Activated T-cell treated with anti-CD3 and anti-CD28 coated beads, Interleukin-2, amount 50 U/mL, for 72 hours (primary cell): ENCODE measurements at regions not wholly inside any gene's neighbourhood (a gene's known extent, or its start where the extent isn't known, plus 50 kb on each side); places are given as distances from the start of the nearest gene placed in this dataset.
"Not testable (repeated sequence)": the region's sequence is repeated elsewhere in the genome, so short reads cannot be mapped to it uniquely, and the experiment has no call there.

ENCODE experiments used
- ATAC-seq, 2 donors: fragments of 150-1000 bp; cut with Tn5 transposase; replicated peaks in 1 of 2; 2 replicates each; pipeline ENCODE4 v1.10.0; 2021; ENCODE audit warnings: moderate library complexity in 2 of 2, mild to moderate bottlenecking in 1 of 2
- DNase-seq, 2 donors: peaks; one replicate each; pipeline ENCODE4 v3.0.0; 2021 to 2022; ENCODE audit warnings: mixed read lengths in 1 of 2
- H3K27ac Mint-ChIP-seq: one replicate; pipeline ENCODE4 v1.8.0; 2022; ENCODE audit warnings: mild to moderate bottlenecking, moderate library complexity, mixed read lengths
- H3K27me3 Mint-ChIP-seq: one replicate; pipeline ENCODE4 v1.8.0; 2022; ENCODE audit warnings: low read depth, mixed read lengths
- H3K36me3 Mint-ChIP-seq, 2 donors: one replicate each; pipeline ENCODE4 v1.8.0; 2022; ENCODE audit warnings: mixed read lengths in 2 of 2, mild to moderate bottlenecking in 1 of 2; ENCODE audit not compliant: insufficient read depth in 2 of 2
- H3K4me1 Mint-ChIP-seq: one replicate; pipeline ENCODE4 v1.8.0; 2022; ENCODE audit warnings: low read depth, mixed read lengths
- H3K4me3 Mint-ChIP-seq, 2 donors: one replicate each; pipeline ENCODE4 v1.8.0; 2022; ENCODE audit warnings: mild to moderate bottlenecking in 2 of 2, mixed read lengths in 2 of 2, moderate library complexity in 2 of 2
- H3K9me3 Mint-ChIP-seq, 2 donors: one replicate each; pipeline ENCODE4 v1.8.0; 2022; ENCODE audit warnings: mixed read lengths in 2 of 2

DNA sequence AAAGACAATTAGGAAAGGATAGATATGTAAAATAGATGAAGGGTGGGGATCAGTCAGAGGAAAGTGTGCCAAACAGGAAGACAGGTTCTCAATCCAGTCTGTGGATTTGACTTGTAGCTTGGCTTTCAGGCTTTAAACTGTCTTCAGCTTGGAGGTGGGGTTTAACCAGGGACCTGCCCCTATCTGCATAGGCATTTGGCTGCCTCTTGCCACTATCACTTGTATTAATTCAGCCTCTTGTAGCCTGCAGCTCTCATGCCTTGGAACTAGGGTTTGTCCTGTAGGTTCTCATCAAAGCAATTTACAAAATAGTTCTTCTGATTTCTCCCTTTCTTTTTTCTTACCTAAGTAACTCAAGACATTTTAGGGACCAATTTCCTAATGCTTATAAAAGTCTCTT lies 88.8 kb upstream of the PAXBP1 start:
- no peak for ATAC-seq
- Mint-ChIP-seq H3K4me3 (no peak overlapping the region), H3K36me3 (peaks cover 0 to 3% of the 10 kb centered on the region in 2 donors), H3K4me1 (no peaks in the 10 kb centered on the region), H3K9me3 (no peaks in the 10 kb centered on the region), H3K27me3 (peaks cover 4% of the 10 kb centered on the region), H3K27ac (no peak overlapping the region)
- no peak for DNase-seq

DNA sequence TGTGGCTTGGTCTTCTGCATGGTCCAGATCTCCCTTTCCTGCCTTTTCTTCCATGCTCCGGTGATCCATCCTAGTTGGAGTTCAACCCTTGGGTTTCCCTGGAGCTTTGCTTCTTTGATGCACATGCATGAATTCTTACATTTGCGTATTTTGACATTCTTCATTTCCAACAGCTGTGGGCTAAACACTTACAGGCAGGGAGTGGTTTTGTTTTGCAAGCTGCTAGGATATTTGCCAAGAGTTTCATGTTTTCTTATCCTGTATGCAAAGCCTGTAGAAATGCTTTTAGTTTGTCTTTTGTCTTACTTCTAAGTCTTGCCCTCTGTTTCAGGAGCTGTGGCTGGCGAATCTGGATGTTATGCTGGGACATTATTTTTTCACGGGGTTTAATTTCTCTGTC lies 90.3 kb upstream of the PAXBP1 start:
- ATAC-seq (no peak), DNase-seq (no peak)
- no peaks in the 10 kb centered on the region for H3K9me3 Mint-ChIP-seq
- H3K4me3 Mint-ChIP-seq: no peak overlapping the region
- peaks cover 0 to under 1% of the 10 kb centered on the region in 2 donors for H3K36me3 Mint-ChIP-seq
- no peaks in the 10 kb centered on the region for H3K4me1 Mint-ChIP-seq
- peaks cover 4% of the 10 kb centered on the region for H3K27me3 Mint-ChIP-seq
- no peak overlapping the region for H3K27ac Mint-ChIP-seq

DNA sequence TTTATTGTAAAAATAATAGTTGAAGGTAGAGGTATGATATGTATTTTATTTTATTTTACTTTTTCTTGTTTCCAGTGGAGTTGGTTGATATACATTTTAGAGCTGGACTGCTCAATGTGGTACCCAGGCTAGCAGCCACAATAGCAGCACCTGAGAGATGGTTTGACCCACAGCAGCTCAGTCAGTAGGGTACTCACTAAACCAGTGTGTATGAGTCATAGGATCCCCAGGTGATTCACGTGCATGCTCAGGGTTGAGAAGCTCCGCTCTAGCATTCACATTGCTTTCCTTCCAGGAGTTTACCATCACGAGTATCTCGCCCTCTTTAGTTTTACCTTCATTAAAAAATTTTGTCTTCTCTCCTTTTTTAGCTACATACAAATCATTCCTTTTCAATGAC lies 96.0 kb upstream of the PAXBP1 start:
- Mint-ChIP-seq H3K27ac (no peak overlapping the region), H3K36me3 (no peaks in the 10 kb centered on the region), H3K27me3 (no peaks in the 10 kb centered on the region), H3K4me3 (no peak overlapping the region), H3K4me1 (no peaks in the 10 kb centered on the region), H3K9me3 (no peaks in the 10 kb centered on the region)
- ATAC-seq (no peak), DNase-seq (no peak)

DNA sequence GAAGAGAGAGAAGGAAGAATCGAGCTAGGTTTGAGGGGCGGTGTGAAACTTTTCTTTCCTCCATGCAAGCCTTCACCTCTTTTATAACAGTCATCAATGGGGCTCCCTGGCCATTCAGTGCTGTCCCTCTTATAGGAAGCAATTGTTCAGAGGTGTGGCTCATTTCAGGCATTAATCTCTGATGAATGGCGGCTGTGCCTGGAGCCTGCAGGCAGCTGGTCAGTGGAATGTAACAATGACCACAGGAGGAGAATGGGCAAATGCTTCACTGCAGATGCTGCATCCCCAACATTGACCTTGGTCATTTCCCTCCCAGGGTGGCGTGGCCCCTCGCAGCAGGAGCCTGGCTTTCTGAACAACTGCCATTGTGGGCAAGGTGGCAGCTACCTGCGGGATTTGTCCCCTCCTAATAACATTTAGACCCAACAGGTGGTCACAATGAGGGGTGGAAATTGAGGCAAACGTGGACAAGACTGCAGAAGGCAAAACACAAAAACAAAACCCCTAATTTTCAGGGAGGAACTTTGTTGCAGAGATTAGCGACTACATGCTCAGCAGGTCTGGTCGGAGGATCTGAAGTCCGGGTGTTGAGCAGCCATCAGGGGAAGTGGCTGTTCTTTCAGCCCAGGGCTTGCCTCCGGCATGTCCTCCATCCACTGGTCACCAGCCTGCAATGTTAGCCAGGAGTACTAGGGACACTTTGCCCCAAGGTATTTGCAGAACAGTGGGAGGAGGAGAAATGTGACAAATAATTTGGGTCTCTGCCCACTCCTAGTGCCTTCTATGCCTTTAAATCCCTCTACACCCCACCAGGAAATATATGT lies 97.3 kb upstream of the PAXBP1 start:
- Mint-ChIP-seq H3K36me3 (no peaks in the 10 kb centered on the region), H3K27me3 (no peaks in the 10 kb centered on the region), H3K9me3 (no peaks in the 10 kb centered on the region), H3K4me1 (no peaks in the 10 kb centered on the region), H3K4me3 (no peak overlapping the region), H3K27ac (no peak overlapping the region)
- DNase-seq (no peak), ATAC-seq (no peak)

DNA sequence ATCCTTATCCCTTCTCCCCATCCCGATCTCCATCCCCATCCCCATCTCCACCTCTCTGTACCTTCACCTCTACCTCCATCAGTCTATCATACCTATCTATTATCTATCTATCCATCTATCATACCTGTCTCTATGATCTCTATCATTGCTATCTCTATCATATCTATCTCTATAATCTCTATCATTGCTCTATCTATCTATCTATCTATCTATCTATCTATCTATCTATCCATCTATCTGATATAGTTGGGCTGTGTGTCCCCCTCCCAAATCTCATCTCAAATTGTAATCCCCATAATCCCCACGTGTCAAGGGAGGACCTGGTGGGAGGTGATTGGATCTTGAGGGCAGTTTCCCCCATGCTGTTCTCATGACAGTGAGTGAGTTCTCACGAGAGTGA lies 97.9 kb upstream of the PAXBP1 start:
- Mint-ChIP-seq H3K27ac (no peak overlapping the region), H3K4me3 (no peak overlapping the region), H3K27me3 (no peaks in the 10 kb centered on the region), H3K4me1 (no peaks in the 10 kb centered on the region), H3K36me3 (no peaks in the 10 kb centered on the region), H3K9me3 (no peaks in the 10 kb centered on the region)
- DNase-seq (no peak), ATAC-seq (no peak)

DNA sequence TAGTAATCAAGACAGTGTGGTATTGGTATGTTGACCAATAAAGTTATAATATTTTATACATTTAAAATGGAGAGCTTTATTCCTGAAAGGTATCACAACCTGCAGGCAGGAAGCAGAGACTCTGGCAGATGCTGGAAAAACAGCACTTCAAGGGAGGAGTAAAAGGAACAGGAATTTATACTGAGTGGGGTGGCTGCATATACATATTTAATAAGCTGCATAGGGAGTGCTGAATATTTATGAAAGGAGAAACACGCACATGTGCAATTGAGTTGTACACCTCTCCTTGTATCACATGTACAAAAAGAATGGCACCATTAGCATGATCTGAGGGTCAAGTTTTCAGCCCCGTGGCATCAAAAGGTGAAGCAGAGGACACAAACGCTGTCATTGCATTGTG lies 104.9 kb upstream of the PAXBP1 start:
- no peaks in the 10 kb centered on the region for H3K9me3 Mint-ChIP-seq
- H3K4me3 Mint-ChIP-seq: no peak overlapping the region
- H3K27ac Mint-ChIP-seq: no peak overlapping the region
- DNase-seq (no peak), ATAC-seq (no peak)
- H3K36me3 Mint-ChIP-seq: no peaks in the 10 kb centered on the region
- H3K4me1 Mint-ChIP-seq: no peaks in the 10 kb centered on the region
- H3K27me3 Mint-ChIP-seq: no peaks in the 10 kb centered on the region

DNA sequence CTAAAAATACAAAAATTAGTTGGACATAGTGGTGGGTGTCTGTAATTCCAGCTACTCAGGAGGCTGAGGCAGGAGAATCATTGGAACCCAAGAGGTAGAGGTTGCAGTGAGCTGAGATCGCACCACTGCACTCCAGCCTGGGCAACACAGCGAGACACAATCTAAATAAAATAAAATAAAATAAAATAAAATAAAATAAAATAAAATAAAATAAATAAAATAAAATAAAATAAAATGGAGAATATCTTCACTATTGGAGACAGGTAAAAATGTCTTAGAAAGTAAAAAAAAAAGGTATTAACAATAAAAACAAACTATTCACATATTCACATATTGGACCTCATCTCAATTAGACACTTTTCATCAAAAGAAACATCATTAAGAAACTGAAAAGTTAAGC lies 106.3 kb upstream of the PAXBP1 start:
- not testable (repeated sequence) for H3K27me3 Mint-ChIP-seq, DNase-seq, H3K27ac Mint-ChIP-seq, H3K4me3 Mint-ChIP-seq, H3K9me3 Mint-ChIP-seq, H3K4me1 Mint-ChIP-seq, ATAC-seq, H3K36me3 Mint-ChIP-seq

DNA sequence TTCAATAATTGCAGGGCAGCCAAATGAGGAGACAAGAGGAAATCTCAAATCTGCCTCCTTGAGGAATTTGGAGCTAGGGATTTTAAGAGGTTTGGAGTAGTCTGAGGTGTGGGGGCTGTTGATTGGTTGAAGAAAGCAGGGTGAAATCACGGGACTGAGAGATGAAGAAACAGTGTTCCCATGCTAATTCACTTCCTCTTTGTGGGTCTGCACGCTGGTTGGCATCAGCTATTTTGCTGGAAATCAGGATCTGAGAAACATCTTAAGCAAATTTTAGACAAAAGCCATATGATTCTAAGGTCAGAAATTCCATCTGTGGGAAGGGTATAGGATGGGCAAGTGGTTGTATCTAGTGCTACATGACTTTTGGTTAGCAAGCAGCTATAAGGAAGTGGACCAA lies 107.1 kb upstream of the PAXBP1 start:
- Mint-ChIP-seq H3K36me3 (no peaks in the 10 kb centered on the region), H3K9me3 (no peaks in the 10 kb centered on the region)

DNA sequence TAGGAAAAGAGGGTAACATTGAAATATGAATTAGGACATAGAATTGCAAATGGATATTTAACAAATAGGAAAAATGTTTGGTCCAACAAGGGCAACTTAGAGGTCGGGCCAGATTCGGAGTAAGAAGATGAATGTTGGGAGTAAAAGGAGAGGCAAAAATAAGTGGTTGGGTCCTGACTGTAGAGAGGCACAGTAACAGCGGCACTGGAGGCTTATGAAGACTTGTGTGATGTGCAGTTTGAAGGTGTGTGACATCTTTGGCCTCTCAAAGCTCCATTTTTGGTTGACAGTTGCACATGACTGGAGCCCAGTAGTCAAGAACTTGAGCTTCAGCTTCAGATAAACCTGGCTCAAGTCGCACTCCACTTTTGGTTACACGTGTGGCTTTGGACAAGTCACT lies 109.9 kb upstream of the PAXBP1 start:
- DNase-seq (no peak), ATAC-seq (no peak)
- Mint-ChIP-seq H3K4me3 (no peak overlapping the region), H3K27ac (no peak overlapping the region), H3K4me1 (peaks cover 7% of the 10 kb centered on the region), H3K27me3 (no peaks in the 10 kb centered on the region), H3K9me3 (no peaks in the 10 kb centered on the region), H3K36me3 (no peaks in the 10 kb centered on the region)

More for the DNA sequence above, 107.1 kb upstream of the PAXBP1 start:
- DNase-seq (no peak), ATAC-seq (no peak)
- no peaks in the 10 kb centered on the region for H3K27me3 Mint-ChIP-seq
- no peaks in the 10 kb centered on the region for H3K4me1 Mint-ChIP-seq
- no peak overlapping the region for H3K4me3 Mint-ChIP-seq
- no peak overlapping the region for H3K27ac Mint-ChIP-seq

DNA sequence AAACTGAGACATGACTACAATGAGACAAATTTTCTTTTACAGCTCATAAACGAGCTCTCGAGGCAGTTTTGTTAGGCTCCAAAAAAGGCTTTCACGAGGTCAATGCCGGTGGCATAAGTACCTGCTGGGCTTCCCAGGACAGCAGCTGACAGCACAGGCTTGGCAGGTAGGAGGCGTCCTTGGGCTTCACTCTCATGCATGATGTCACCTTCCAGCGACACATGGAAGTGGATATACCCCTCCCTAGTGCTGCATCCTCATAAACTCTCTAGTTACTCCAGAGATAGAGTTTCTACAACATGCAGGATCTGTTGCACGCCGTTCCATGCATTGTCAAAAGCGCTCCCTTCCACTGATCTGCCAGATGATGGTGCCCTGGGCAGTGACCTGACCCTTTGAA lies 112.5 kb upstream of the PAXBP1 start:
- Mint-ChIP-seq H3K9me3 (no peaks in the 10 kb centered on the region), H3K27ac (no peak overlapping the region), H3K27me3 (no peaks in the 10 kb centered on the region), H3K4me1 (peaks cover 15% of the 10 kb centered on the region), H3K4me3 (no peak overlapping the region), H3K36me3 (no peaks in the 10 kb centered on the region)
- no peak for ATAC-seq
- DNase-seq: no peak

DNA sequence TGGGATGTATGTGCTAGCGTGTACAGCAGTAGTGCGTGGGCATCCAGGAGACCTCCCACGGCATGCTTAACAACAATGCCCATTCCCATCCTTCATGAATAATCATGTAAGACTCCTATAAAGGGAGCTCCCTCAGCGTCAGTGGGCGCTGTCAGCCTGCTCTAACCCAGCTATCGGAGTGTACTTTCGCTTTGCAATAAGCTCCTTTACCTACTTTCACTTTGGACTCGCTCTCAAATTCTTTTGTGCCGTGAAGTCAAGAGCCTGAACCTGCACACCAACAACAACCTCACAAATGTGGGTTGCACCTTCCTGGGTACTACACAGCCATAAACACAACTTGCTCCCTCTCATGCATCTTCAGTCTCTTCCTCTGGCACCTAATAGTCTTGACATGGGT lies 114.8 kb upstream of the PAXBP1 start:
- DNase-seq (peak; percentile 5 to 20), ATAC-seq (peak; percentile 49 to 65)
- peaks cover 7% of the 10 kb centered on the region for H3K27me3 Mint-ChIP-seq
- H3K27ac Mint-ChIP-seq: no peak overlapping the region
- H3K4me1 Mint-ChIP-seq: peaks cover 19% of the 10 kb centered on the region
- no peaks in the 10 kb centered on the region for H3K9me3 Mint-ChIP-seq
- no peaks in the 10 kb centered on the region for H3K36me3 Mint-ChIP-seq
- peak overlapping the region; percentile 66 to 67 for H3K4me3 Mint-ChIP-seq

DNA sequence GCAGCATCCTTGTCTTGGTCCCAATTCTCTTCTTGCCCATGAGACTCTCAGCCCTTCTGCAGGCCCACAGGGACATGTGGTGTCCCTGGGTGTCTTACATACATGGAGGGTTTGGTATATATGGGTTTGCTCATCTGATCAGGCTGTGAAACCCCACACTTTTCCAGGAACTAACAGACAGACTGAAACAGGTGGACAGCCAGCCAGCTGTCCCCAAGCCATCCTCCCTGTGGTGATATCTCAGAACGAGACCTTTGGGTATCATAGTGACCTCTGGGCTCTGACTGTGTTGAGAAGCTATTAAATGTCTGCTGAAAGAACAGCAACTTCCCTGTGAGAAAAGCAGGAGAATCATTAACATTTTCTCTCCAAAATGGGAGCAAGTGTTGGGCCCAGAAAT lies 115.5 kb upstream of the PAXBP1 start:
- H3K4me3 Mint-ChIP-seq: peak overlapping the region; percentile 66 to 67
- peaks cover 19% of the 10 kb centered on the region for H3K4me1 Mint-ChIP-seq
- H3K9me3 Mint-ChIP-seq: no peaks in the 10 kb centered on the region
- peaks cover 7% of the 10 kb centered on the region for H3K27me3 Mint-ChIP-seq
- no peaks in the 10 kb centered on the region for H3K36me3 Mint-ChIP-seq
- no peak overlapping the region for H3K27ac Mint-ChIP-seq
- ATAC-seq (no peak), DNase-seq (no peak)

DNA sequence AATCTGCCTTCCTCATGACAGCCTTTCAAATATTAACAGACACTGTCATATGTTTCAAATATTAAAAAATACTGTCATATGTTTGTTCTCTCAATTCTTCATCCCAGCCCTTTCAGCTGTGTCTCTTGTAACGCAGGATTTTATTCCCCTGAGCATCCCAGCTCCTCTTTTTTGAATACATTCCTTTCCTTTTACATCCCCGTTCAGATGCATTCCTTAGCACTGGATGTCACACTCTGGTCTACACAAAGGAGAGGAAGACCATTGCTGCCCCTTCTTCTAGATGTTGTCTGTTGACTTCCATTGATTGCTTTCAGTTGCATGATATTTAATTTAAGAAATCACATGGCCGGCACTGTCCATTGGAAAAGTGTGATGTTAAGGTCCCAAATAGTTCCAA lies 117.4 kb upstream of the PAXBP1 start:
- H3K27me3 Mint-ChIP-seq: peaks cover 7% of the 10 kb centered on the region
- no peak for ATAC-seq
- no peak for DNase-seq
- H3K36me3 Mint-ChIP-seq: peaks cover 0 to under 1% of the 10 kb centered on the region in 2 donors
- no peak overlapping the region for H3K4me3 Mint-ChIP-seq
- peaks cover 19% of the 10 kb centered on the region for H3K4me1 Mint-ChIP-seq
- H3K9me3 Mint-ChIP-seq: no peaks in the 10 kb centered on the region
- H3K27ac Mint-ChIP-seq: no peak overlapping the region

DNA sequence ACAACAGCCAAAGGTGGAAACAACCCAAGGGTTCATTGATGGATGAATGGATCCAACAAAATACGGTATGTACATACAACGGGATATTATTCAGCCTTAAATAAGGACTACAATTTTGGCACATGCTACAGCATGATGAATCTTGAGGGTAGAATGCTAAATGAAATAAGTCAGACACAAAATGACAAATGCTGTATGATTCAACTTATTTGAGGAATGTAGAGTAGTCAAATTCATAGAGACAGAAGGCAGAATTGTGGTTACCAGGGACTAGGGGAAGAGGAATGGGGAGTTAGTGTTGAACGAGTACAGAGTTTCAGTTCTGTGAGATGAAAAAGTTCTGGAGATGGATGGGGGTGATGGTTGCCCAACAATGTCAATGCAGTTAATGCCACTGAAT lies 118.0 kb upstream of the PAXBP1 start:
- peaks cover 3% of the 10 kb centered on the region in 2 donors for H3K36me3 Mint-ChIP-seq
- peaks cover 19% of the 10 kb centered on the region for H3K4me1 Mint-ChIP-seq
- peaks cover 7% of the 10 kb centered on the region for H3K27me3 Mint-ChIP-seq
- no peak overlapping the region for H3K27ac Mint-ChIP-seq
- ATAC-seq (peak in 1 of 2 donors; percentile 35), DNase-seq (no peak)
- no peak overlapping the region for H3K4me3 Mint-ChIP-seq
- peaks cover 3 to 4% of the 10 kb centered on the region in 2 donors for H3K9me3 Mint-ChIP-seq
